Urothelium cell line (cell line): ENCODE measurements at regions not wholly inside any gene's neighbourhood (a gene's known extent, or its start where the extent isn't known, plus 50 kb on each side); places are given as distances from the start of the nearest gene placed in this dataset.

Source experiments
- DNase-seq: peaks from one replicate; pipeline ENCODE4 v3.0.0; 2011; ENCODE audit warnings: low spot score, mixed read lengths
- FAIRE-seq: peaks from 2 replicates; lab custom pipeline; 2011; peaks lifted over from hg19 to GRCh38; lab: Jason Lieb, UNC

GRCh38 chrX:39826813-39827543 lies 270.8 kb downstream of the BCOR start:
- DNase-seq (no peak), FAIRE-seq (no peak)

GRCh38 chrX:39827951-39828350 lies 269.8 kb downstream of the BCOR start:
- FAIRE-seq (no peak), DNase-seq (no peak)

- FAIRE-seq, result no peak
- DNase-seq, result no peak
Measured at GRCh38 chrX:39828971-39829370, 268.8 kb downstream of the BCOR start.

GRCh38 chrX:39829965-39830364 lies 267.8 kb downstream of the BCOR start:
- FAIRE-seq (no peak), DNase-seq (no peak)

- no peak for FAIRE-seq
- no peak for DNase-seq
Measured at GRCh38 chrX:39830414-39830813, 267.3 kb downstream of the BCOR start.

GRCh38 chrX:39832211-39832610 lies 265.5 kb downstream of the BCOR start:
- FAIRE-seq, result no peak
- DNase-seq, result no peak

GRCh38 chrX:39834600-39834999 lies 263.2 kb downstream of the BCOR start:
- FAIRE-seq (no peak), DNase-seq (no peak)

GRCh38 chrX:39835241-39835640 lies 262.5 kb downstream of the BCOR start:
- FAIRE-seq, result no peak
- no peak for DNase-seq

- no peak for FAIRE-seq
- DNase-seq, result no peak
Measured at GRCh38 chrX:39835776-39836175, 262.0 kb downstream of the BCOR start.

GRCh38 chrX:39836802-39837420 lies 260.8 kb downstream of the BCOR start:
- FAIRE-seq (no peak), DNase-seq (no peak)

GRCh38 chrX:39837688-39838087 lies 260.1 kb downstream of the BCOR start:
- FAIRE-seq (no peak), DNase-seq (no peak)

- DNase-seq, result no peak
- FAIRE-seq, result no peak
Measured at GRCh38 chrX:39839371-39839770, 258.4 kb downstream of the BCOR start.

GRCh38 chrX:39840133-39840532 lies 257.6 kb downstream of the BCOR start:
- DNase-seq, result no peak

GRCh38 chrX:39840581-39841093 lies 257.1 kb downstream of the BCOR start:
- DNase-seq, result no peak
- FAIRE-seq, result no peak

More at GRCh38 chrX:39840133-39840532, 257.6 kb downstream of the BCOR start:
- no peak for FAIRE-seq

GRCh38 chrX:39841604-39842003 lies 256.2 kb downstream of the BCOR start:
- FAIRE-seq (no peak), DNase-seq (no peak)

- FAIRE-seq, result no peak
Measured at GRCh38 chrX:39842281-39842973, 255.3 kb downstream of the BCOR start.

GRCh38 chrX:39843318-39843717 lies 254.4 kb downstream of the BCOR start:
- DNase-seq (no peak), FAIRE-seq (no peak)

More at GRCh38 chrX:39842281-39842973, 255.3 kb downstream of the BCOR start:
- no peak for DNase-seq

GRCh38 chrX:39845233-39845632 lies 252.5 kb downstream of the BCOR start:
- no peak for DNase-seq
- no peak for FAIRE-seq

- DNase-seq (no peak), FAIRE-seq (no peak)
Measured at GRCh38 chrX:39846460-39846859, 251.3 kb downstream of the BCOR start.

- FAIRE-seq, result no peak
- peak; percentile 16 for DNase-seq
Measured at GRCh38 chrX:39848243-39848642, 249.5 kb downstream of the BCOR start.

- FAIRE-seq (no peak), DNase-seq (no peak)
Measured at GRCh38 chrX:39848900-39849299, 248.9 kb downstream of the BCOR start.

- FAIRE-seq (no peak), DNase-seq (no peak)
Measured at GRCh38 chrX:39850209-39850608, 247.5 kb downstream of the BCOR start.
